Activated CD8-positive, alpha-beta memory T cell treated with anti-CD3 and anti-CD28 coated beads for 4 hours (primary cell): ENCODE measurements at regions not wholly inside any gene's neighbourhood (a gene's known extent, or its start where the extent isn't known, plus 50 kb on each side); places are given as distances from the start of the nearest gene placed in this dataset.

Experiments
- DNase-seq, 2 donors: peaks; one replicate each; pipeline ENCODE4 v3.0.0-alpha.2; 2020; ENCODE audit warnings: low read depth in 2 of 2

- no peak for DNase-seq
Observed at GRCh38 chr7:32147546-32148268, 77.5 kb upstream of the PDE1C start.

GRCh38 chr7:32145911-32146310 lies 75.7 kb upstream of the PDE1C start:
- DNase-seq: no peak

- DNase-seq: no peak
Observed at GRCh38 chr7:32144676-32145075, 74.5 kb upstream of the PDE1C start.

GRCh38 chr7:32143301-32143700 lies 73.1 kb upstream of the PDE1C start:
- no peak for DNase-seq

- DNase-seq: no peak
Observed at GRCh38 chr7:32142649-32143048, 72.4 kb upstream of the PDE1C start.

GRCh38 chr7:32140210-32140939 lies 70.2 kb upstream of the PDE1C start:
- DNase-seq: no peak

GRCh38 chr7:32137059-32137458 lies 66.9 kb upstream of the PDE1C start:
- DNase-seq: no peak

- DNase-seq: no peak
Observed at GRCh38 chr7:32131091-32131490, 60.9 kb upstream of the PDE1C start.

- DNase-seq: no peak
Observed at GRCh38 chr7:32126843-32127242, 56.6 kb upstream of the PDE1C start.
